Osteocyte (in vitro differentiated cells): ENCODE measurements at regions not wholly inside any gene's neighbourhood (a gene's known extent, or its start where the extent isn't known, plus 50 kb on each side); places are given as distances from the start of the nearest gene placed in this dataset.

Experiments
- DNase-seq: peaks from one replicate; pipeline ENCODE4 v3.0.0; 2021; ENCODE audit warnings: mixed read lengths; ENCODE audit not compliant: unreplicated experiment; ENCODE audit errors: extremely low spot score
- H3K27ac Mint-ChIP-seq: one replicate; pipeline ENCODE4 v1.8.0; 2021; ENCODE audit warnings: mild to moderate bottlenecking, mixed read lengths; ENCODE audit not compliant: unreplicated experiment
- H3K27me3 Mint-ChIP-seq: one replicate; pipeline ENCODE4 v1.8.0; 2021; ENCODE audit warnings: mixed read lengths; ENCODE audit not compliant: unreplicated experiment
- H3K36me3 Mint-ChIP-seq: one replicate; pipeline ENCODE4 v1.8.0; 2021; ENCODE audit warnings: mixed read lengths; ENCODE audit not compliant: unreplicated experiment
- H3K4me1 Mint-ChIP-seq: one replicate; pipeline ENCODE4 v1.8.0; 2021; ENCODE audit warnings: mixed read lengths; ENCODE audit not compliant: unreplicated experiment
- H3K4me3 Mint-ChIP-seq: one replicate; pipeline ENCODE4 v1.8.0; 2021; ENCODE audit warnings: mild to moderate bottlenecking, moderate library complexity, mixed read lengths; ENCODE audit not compliant: unreplicated experiment
- H3K9me3 Mint-ChIP-seq: one replicate; pipeline ENCODE4 v1.8.0; 2021; ENCODE audit warnings: mixed read lengths; ENCODE audit not compliant: unreplicated experiment
- TF ChIP-seq, protein P1 (sequence below): fragments of 200-600 bp; sonication (generic); IDR thresholded peaks from 2 replicates; pipeline ENCODE4 v1.5.0; 2021; ENCODE audit warnings: antibody characterized with exemption, mild to moderate bottlenecking, moderate library complexity

DNA sequence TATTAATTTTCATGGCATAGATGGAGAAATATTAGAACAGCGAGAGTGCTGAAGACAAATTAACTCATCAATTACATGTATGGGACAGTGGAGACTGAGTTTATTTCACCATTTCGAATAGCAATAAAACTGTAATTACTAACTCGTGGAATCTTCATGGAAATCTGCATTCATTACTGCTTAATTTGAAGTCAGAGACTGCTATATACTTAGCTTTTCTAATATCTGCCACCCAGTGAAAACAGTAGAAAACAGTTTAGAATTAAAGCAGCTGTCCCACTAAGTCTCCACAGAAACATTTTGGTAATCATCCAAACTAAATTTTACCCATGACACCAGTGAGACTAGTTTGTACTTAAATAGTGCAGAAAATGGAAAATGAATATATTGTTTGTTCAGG is 56.8 kb downstream of the IZUMO3 start:
- no peak for DNase-seq
- TF ChIP-seq, protein P1, sequence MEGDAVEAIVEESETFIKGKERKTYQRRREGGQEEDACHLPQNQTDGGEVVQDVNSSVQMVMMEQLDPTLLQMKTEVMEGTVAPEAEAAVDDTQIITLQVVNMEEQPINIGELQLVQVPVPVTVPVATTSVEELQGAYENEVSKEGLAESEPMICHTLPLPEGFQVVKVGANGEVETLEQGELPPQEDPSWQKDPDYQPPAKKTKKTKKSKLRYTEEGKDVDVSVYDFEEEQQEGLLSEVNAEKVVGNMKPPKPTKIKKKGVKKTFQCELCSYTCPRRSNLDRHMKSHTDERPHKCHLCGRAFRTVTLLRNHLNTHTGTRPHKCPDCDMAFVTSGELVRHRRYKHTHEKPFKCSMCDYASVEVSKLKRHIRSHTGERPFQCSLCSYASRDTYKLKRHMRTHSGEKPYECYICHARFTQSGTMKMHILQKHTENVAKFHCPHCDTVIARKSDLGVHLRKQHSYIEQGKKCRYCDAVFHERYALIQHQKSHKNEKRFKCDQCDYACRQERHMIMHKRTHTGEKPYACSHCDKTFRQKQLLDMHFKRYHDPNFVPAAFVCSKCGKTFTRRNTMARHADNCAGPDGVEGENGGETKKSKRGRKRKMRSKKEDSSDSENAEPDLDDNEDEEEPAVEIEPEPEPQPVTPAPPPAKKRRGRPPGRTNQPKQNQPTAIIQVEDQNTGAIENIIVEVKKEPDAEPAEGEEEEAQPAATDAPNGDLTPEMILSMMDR = no peak
- no peaks in the 10 kb centered on the region for H3K27me3 Mint-ChIP-seq
- no peak overlapping the region for H3K27ac Mint-ChIP-seq
- no peaks in the 10 kb centered on the region for H3K36me3 Mint-ChIP-seq
- no peaks in the 10 kb centered on the region for H3K4me1 Mint-ChIP-seq
- no peak overlapping the region for H3K4me3 Mint-ChIP-seq
- no peaks in the 10 kb centered on the region for H3K9me3 Mint-ChIP-seq

DNA sequence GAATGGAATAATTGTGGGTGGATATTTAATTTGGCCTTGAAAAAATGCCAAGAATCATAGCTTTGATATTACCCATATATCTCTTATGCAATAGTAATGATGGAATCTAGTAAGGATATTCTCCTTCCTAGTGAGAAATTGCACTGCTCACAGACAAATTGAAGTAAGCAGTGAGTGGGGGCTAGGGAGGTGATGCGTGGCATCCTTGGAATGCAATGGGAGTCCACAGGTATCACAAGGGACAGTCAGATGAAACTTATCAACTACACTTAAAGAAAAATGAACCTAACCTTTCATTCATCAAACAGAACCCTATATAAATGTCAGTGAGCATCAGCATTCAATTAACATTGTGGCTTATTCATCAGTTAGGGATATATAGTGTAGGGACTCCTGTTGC is 57.8 kb downstream of the IZUMO3 start:
- DNase-seq = no peak

DNA sequence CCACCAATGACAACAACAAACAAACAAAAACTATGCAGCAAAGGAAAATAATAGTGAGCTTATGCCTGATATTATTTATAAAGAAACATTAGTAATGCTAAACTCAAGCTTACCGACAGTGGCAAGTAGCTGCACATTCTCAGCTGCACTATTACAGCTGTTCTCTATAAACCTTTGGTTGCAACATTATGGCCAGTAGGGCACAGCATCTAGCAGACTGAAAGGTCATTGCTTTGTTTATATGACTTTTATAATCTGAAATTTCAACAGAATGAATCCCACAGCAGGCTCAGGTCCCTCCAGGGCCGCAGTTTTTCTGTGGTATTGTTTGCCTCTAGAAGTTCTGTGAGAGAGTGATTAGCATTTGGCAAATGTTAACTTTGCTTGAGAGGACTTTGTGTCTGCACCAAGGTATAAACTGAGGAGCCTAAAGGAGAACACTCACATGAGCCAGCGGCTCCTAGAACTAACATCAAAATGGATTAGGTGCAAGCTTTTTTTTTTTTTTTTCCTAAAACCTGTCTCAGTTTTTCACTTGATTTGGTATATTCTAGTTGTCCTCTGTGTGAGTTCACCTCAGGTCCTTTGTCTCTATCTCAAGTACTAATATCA is 58.3 kb downstream of the IZUMO3 start:
- no peaks in the 10 kb centered on the region for H3K27me3 Mint-ChIP-seq
- H3K36me3 Mint-ChIP-seq = no peaks in the 10 kb centered on the region
- no peak overlapping the region for H3K4me3 Mint-ChIP-seq
- H3K4me1 Mint-ChIP-seq = no peaks in the 10 kb centered on the region
- H3K9me3 Mint-ChIP-seq = no peaks in the 10 kb centered on the region
- DNase-seq = no peak
- no peak overlapping the region for H3K27ac Mint-ChIP-seq
- TF ChIP-seq, protein P1 = no peak

More for the DNA sequence above, 57.8 kb downstream of the IZUMO3 start:
- H3K27me3 Mint-ChIP-seq = no peaks in the 10 kb centered on the region
- no peak overlapping the region for H3K4me3 Mint-ChIP-seq
- TF ChIP-seq, protein P1 = no peak
- H3K9me3 Mint-ChIP-seq = no peaks in the 10 kb centered on the region
- no peaks in the 10 kb centered on the region for H3K36me3 Mint-ChIP-seq
- H3K4me1 Mint-ChIP-seq = no peaks in the 10 kb centered on the region
- H3K27ac Mint-ChIP-seq = no peak overlapping the region

DNA sequence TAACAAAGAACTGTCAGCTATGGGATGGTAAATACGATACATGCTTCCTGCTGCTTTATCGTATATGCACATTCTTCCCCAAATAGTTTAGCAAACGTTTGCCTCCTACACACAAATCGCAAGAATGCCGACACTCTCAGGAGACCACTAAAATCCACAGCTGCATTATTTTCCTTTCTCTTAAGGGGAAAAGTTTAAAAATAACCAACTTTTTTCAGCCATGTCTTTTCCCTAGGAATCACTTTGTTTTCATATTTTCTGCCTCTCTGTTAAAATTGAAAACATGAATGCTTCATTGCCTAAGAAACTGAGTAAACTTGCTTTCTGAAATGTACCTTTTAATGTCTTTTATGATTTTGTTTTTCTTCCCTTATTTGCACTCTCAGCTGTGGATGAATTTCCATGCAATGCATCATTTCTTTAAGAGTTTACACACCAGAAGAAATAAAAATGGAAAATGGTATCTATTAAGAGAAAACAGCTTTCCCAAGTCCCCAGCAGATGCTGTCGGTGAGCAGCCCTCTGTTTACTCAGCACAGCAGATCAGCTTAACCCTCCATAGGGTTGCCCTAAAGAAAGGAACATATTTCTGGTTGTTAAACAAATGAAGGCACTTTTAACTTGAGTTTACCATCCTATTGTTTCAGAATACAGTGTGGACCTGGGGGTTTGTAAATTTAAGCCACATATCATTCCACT is 66.2 kb downstream of the IZUMO3 start:
- H3K4me1 Mint-ChIP-seq = no peaks in the 10 kb centered on the region
- TF ChIP-seq, protein P1 = no peak
- no peak overlapping the region for H3K4me3 Mint-ChIP-seq
- no peaks in the 10 kb centered on the region for H3K36me3 Mint-ChIP-seq
- H3K27ac Mint-ChIP-seq = no peak overlapping the region
- DNase-seq = no peak
- H3K27me3 Mint-ChIP-seq = no peaks in the 10 kb centered on the region
- H3K9me3 Mint-ChIP-seq = no peaks in the 10 kb centered on the region

DNA sequence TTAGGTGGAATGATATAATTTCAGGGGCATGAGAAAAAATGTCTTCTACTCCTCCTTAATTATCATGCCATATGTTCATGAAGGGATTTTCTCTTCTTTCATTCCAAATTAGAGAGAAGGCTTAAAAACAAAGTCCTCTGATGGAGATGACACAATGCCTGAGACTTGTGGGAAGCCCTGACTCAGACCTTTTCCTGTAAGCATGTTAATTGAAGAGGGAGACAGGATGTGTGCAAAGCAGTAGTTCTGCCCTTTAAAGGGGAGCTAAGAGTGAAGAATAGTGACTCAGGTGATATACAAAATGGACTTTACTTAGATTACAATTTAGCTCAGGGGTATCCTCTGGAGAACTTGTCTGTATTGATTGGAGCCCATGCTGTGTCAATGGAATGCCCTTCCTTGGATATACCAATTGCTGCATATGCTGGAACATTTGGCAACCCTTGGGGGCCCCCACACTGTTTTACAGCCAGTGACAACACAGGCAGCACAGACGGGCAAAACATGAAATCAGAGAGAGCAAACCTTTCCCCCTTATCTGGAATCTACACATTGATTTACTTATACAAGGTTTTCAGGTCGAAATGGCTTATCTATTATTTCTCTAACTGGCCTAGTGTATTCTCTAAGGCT is 81.3 kb downstream of the IZUMO3 start:
- H3K27me3 Mint-ChIP-seq = no peaks in the 10 kb centered on the region
- no peaks in the 10 kb centered on the region for H3K4me1 Mint-ChIP-seq
- DNase-seq = no peak
- H3K27ac Mint-ChIP-seq = no peak overlapping the region
- peaks cover 17% of the 10 kb centered on the region for H3K9me3 Mint-ChIP-seq
- TF ChIP-seq, protein P1 = no peak
- H3K36me3 Mint-ChIP-seq = no peaks in the 10 kb centered on the region
- H3K4me3 Mint-ChIP-seq = no peak overlapping the region
